Keratinocyte (primary cell): ENCODE measurements at regions not wholly inside any gene's neighbourhood (a gene's known extent, or its start where the extent isn't known, plus 50 kb on each side); places are given as distances from the start of the nearest gene placed in this dataset.

Experiments used
- CTCF ChIP-seq, 3 experiments: IDR thresholded peaks in 1 of 3; conservative IDR thresholded peaks in 1 of 3; optimal IDR thresholded peaks in 1 of 3; 2 replicates in 2 of 3; 3 replicates in 1 of 3; pipeline versions ENCODE3 to v1.5.1; 2011; ENCODE audit warnings: low read length in 3 of 3, mild to moderate bottlenecking in 3 of 3, moderate library complexity in 2 of 3, control low read depth in 1 of 3, inconsistent platforms in 1 of 3; ENCODE audit not compliant: insufficient read depth in 2 of 3; ENCODE audit errors: extremely low read depth in 1 of 3
- EZH2 ChIP-seq: IDR thresholded peaks from one replicate; pipeline ENCODE4 v1.6.1; 2012; ENCODE audit warnings: inconsistent platforms, mild to moderate bottlenecking, low read length, moderate library complexity

- no peak for TF ChIP-seq CTCF (optimal IDR thresholded peaks at IDR 0.05 in 1 of 3, IDR thresholded peaks at IDR 0.05 in 1 of 3, conservative IDR thresholded peaks at IDR 0.05 in 1 of 3; ENCODE audit: extremely low read depth in 1 of 3, insufficient read depth in 2 of 3, low read length in 3 of 3)
- no peak for TF ChIP-seq EZH2
These were observed 67.3 kb upstream of the SHH start for GRCh38 chr7:155879592-155879991.
